HEK293T (cell line): ENCODE measurements at regions not wholly inside any gene's neighbourhood (a gene's known extent, or its start where the extent isn't known, plus 50 kb on each side); places are given as distances from the start of the nearest gene placed in this dataset.

Experiments used
- ARNT ChIP-seq: fragments of 450-650 bp; IDR thresholded peaks from 2 replicates; pipeline ENCODE4 v1.6.1; 2017; ENCODE audit warnings: mild to moderate bottlenecking
- BHLHE40 ChIP-seq: fragments of 450-650 bp; IDR thresholded peaks from 2 replicates; pipeline ENCODE4 v1.6.1; 2016; ENCODE audit warnings: mild to moderate bottlenecking, moderate library complexity, borderline replicate concordance
- FOXA1 ChIP-seq: fragments of 450-650 bp; IDR thresholded peaks from 2 replicates; pipeline ENCODE4 v1.6.1; 2016; ENCODE audit warnings: mild to moderate bottlenecking
- FOXK2 ChIP-seq: fragments of 450-650 bp; IDR thresholded peaks from 2 replicates; pipeline ENCODE4 v1.6.1; 2016; ENCODE audit warnings: mild to moderate bottlenecking
- FOXM1 ChIP-seq: fragments of 450-650 bp; IDR thresholded peaks from 2 replicates; pipeline ENCODE4 v1.6.1; 2017; ENCODE audit warnings: mild to moderate bottlenecking, borderline replicate concordance
- HDGF ChIP-seq: fragments of 450-650 bp; IDR thresholded peaks from 2 replicates; pipeline ENCODE4 v1.6.1; 2017; ENCODE audit warnings: antibody characterized with exemption, borderline replicate concordance
- L3MBTL2 ChIP-seq: fragments of 450-650 bp; conservative IDR thresholded peaks from 2 replicates; pipeline ENCODE4 v1.6.1; 2016; ENCODE audit warnings: mild to moderate bottlenecking
- NFRKB ChIP-seq: fragments of 450-650 bp; IDR thresholded peaks from 2 replicates; pipeline ENCODE4 v1.6.1; 2016; ENCODE audit warnings: mild to moderate bottlenecking, moderate library complexity
- SP1 ChIP-seq: fragments of 450-650 bp; IDR thresholded peaks from 2 replicates; pipeline ENCODE4 v1.6.1; 2017
- SUZ12 ChIP-seq: fragments of 450-650 bp; IDR thresholded peaks from 2 replicates; pipeline ENCODE4 v1.6.1; 2016; ENCODE audit warnings: mild to moderate bottlenecking
- TARDBP ChIP-seq: fragments of 450-650 bp; IDR thresholded peaks from 2 replicates; pipeline ENCODE4 v1.6.1; 2016
- ZNF384 ChIP-seq: fragments of 450-650 bp; IDR thresholded peaks from 2 replicates; pipeline ENCODE4 v1.6.1; 2016

DNA sequence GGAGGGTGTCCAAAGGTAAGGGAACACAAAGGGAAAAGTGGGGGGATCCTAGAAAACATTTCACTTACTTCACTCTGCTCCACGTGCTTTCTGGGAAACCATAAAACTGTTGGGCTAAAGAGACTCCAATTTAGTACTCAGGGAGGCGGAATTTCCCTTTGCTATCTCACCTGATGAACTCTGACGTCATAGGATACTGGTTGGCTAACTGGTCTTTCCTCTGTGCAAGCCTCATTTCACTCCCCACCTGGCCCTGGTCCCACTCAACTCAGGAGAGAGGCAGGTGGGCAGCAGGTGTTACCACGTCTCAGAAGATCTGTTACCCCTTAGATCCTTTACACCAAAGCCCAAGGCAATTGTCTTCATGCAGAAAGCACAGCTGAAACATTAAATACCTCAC, 51.8 kb upstream of the PMAIP1 start:
- TF ChIP-seq BHLHE40 = no peak
- no peak for TF ChIP-seq SUZ12
- no peak for TF ChIP-seq ARNT
- TF ChIP-seq SP1 = no peak
- TF ChIP-seq FOXA1 = no peak
- TF ChIP-seq TARDBP = no peak
- TF ChIP-seq ZNF384 = no peak
- no peak for TF ChIP-seq NFRKB
- no peak for TF ChIP-seq FOXK2
- no peak for TF ChIP-seq FOXM1
- TF ChIP-seq L3MBTL2 = no peak
- TF ChIP-seq HDGF = no peak
